ENCODE measurements at regions not wholly inside any gene's neighbourhood (a gene's known extent, or its start where the extent isn't known, plus 50 kb on each side); places are given as distances from the start of the nearest gene placed in this dataset.
"Not testable (repeated sequence)": the region's sequence is repeated elsewhere in the genome, so short reads cannot be mapped to it uniquely, and the experiment has no call there.

DNA sequence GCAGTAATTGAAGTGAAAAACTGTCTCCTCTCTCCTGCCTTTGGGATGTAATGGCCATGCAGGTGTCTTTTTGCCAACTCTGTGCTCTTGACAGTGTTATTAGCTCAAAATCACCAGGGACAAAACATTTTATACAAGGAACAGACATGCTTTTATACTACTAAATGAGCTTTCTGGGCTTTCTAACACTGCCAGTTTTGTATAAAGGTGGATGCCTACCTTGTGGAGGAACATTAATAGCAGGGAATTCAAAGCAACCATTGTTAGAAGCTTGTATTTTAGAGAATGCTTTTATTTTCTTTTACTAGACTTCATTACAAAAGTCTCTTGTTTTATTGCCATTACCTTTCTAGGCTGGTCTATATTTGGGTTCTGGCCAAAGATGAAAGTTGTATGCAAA is 54.7 kb upstream of the ARSJ start:
- no peak for DNase-seq (ENCODE audit: low read depth in 2 of 2)

DNA sequence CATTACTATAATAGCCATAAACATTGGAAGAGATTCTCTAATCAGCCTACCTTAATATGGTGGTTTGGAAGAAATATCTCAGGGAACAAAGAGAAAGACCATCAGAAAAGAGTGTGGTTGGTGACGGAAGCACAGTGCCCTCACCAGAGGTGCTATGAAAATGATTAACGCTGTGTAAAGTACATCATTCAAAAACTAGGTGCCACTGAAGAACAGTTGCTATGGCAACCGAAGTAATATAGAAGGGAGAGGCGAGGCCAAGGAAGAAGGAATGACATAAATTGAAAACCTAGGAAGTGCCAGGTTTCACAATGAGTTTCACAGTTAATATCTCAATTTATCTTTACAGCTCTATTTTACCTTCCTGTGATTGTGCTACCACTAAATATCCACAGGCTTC is 57.0 kb upstream of the ARSJ start:
- no peak for DNase-seq (ENCODE audit: low read depth in 2 of 2)

DNA sequence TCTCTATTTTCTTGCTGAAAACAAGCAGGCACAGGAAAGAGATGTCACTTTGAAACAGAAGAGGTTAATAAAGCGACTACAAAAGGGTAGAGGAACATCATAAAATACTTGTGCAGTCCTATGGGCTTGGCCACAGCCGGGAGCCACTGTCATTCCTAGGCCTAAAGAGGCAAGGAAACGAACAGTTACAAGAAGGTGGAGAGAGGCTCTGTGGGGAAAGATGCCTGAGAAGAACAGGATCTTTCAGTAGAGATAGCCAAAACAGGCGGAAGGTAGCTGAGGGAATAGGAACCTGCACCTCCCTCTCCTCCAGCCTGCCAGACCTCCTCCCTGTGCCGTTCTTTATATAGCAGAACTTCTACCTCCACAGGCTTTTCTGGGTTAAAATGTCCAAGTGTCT is 57.4 kb upstream of the ARSJ start:
- DNase-seq (ENCODE audit: low read depth in 2 of 2): no peak

DNA sequence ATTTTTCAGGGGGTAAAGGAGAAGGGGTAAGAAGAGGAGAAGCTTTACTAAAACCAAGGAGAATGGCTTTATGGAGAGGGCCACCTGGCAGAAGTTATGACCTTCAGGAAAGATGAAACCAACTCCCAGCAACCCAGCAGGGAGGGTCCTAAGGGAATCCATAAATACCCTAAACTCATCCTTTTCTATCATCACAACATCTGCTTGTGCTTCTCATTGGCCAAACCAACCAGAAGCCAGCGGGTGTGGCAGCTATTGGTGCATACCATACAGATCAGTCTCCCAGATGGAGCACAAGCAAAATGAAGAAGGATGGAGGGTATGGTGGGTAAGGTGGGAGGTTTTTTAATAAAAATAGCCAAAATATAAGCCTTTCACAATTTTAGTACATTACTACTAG is 58.5 kb upstream of the ARSJ start:
- DNase-seq (ENCODE audit: low read depth in 2 of 2): no peak

DNA sequence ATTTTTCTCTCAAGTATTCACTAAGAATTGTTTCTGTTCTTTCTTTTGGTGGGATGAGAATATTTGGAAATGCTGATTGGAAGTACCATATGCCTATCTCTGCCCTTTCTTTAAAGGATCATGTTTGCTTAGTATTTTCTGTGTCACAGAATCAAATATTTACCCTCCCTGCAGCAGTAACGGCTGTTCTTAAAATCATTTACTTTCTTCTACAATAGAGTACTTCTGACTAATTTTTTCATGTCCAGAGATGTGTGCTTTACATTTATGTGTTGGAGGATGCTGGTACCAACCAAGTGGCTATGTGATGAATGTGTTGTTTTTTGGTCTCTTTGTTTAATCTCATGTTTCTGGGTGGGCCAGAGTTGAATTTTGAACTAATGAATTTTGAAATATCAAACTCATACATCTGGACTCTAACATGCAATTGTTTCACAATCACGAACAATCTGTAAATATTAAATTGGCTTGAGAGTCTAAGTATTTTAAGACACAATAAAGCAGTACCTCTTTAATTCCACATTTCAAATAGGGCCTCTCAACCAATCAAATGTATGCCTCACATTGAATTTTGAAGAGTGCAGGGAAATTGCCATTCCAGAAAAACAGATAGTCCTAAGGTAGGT is 59.4 kb upstream of the ARSJ start:
- no peak for DNase-seq (ENCODE audit: low read depth in 2 of 2)

DNA sequence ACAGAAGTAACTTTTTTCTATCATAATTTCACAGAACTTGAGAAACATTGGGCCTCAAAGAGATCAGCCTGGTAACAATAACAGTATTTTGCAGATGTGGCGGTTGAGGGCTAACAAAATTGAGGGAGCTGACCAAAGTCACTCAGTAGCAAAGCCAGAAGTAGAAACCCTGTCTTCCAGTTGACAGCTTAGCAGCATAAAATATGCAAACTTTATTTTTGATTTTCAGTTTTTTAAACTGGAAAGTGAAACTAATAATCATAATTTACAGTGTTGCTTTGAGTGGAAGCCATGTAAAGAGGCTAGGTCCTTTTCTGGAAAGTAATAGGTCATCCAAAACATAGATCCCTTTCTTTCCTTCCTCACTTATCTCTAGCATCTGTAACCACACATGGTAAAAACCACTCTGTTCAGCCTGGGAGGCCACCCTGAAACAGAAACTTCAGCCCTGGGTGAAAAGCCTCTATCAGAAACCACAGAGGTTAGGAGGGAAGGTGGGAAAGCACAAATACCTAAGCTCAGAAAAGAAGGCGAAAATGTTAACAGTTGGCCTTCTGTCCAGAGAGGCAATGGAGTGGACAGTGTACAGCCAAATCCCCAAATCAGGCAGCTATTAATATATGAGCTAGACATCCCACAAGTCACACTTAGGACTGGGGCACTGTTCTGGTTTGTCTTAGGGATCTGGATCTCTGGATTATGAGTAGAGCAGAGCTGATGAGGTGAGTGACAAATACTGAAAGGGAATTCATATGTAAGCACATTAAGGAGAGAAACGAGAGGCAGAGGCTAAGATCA is 61.1 kb upstream of the ARSJ start:
- DNase-seq (ENCODE audit: low read depth in 2 of 2): no peak

DNA sequence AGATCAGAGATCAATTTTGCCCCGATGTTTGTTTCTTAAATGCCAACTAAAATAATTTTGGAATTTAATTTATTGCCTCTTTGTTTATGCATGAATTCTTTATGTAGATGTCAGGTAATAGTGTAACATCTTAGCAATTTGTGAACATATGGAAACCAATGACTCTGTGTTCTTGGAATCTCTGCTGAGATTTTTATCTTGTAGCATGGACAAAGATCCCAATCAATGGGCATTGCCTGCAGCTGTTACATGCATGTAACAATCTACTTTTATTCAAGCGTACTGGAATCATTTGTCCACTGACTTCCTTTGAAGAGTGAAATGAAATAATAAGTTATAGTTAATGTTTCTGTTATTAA is 61.6 kb upstream of the ARSJ start:
- no peak for DNase-seq (ENCODE audit: low read depth in 2 of 2)

DNA sequence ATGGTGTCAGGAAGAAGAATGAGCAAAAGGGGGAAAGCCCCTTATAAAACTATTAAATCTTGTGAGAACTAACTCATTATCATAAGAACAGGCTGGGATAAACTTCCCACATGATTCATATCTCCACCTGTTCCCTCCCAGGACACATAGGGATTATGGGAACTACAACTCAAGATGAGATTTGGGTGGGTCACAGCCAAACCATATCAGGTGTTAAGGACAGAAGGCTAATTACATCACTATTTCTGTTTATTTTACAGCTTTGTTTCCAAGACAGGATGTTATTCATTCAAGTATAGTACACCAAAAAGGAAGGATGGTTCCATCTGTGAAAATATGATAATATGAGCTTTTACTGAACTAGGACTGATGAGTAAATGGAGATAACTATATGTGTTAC is 63.7 kb upstream of the ARSJ start:
- no peak for DNase-seq (ENCODE audit: low read depth in 2 of 2)

DNA sequence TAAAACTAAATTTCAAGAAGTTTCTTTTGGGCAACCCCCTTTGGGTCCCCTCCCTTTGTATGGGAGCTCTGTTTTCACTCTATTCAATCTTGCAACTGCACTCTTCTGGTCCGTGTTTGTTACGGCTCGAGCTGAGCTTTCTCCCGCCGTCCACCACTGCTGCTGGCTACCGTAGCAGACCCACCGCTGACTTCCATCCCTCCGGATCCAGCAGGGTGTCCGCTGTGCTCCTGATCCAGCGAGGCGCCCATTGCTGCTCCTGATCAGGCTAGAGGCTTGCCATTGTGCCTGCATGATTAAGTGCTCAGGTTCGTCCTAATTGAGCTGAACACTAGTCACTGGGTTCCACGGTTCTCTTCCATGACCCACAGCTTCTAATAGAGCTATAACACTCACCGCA is 64.9 kb upstream of the ARSJ start:
- not testable (repeated sequence) for DNase-seq (ENCODE audit: low read depth in 2 of 2)

DNA sequence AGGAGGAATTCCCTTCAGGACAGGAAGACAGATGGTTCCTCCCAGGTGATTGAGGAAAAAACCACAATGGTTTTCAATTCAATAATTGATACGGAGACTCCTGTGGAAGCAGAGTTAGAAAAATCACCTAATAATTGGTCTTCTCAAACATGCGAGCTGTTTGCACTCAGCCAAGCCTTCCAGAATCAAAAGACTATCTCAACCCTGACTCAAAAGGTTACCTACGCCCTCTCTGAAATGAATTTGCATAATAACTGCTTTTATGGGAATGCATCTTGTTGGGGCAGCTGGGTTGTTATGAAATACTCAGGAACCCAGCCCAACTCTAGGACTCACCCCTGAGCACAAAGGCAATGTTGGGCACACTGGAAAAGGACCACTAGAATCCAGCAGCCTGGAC is 66.9 kb upstream of the ARSJ start:
- no peak for DNase-seq (ENCODE audit: low read depth in 2 of 2)

DNA sequence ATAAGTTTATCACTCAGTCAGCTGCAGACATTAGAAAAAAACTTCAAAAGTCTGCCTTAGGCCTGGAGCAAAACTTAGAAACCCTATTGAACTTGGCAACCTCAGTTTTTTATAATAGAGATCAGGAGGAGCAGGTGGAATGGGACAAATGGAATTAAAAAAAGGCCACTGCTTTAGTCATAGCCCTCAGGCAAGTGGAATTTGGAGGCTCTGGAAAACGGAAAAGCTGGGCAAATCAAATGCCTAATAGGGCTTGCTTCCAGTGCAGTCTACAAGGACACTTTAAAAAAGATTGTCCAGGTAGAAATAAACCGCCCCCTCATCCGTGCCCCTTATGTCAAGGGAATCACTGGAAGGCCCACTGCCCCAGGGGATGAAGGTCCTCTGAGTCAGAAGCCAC is 68.7 kb upstream of the ARSJ start:
- DNase-seq (ENCODE audit: low read depth in 2 of 2): not testable (repeated sequence)

DNA sequence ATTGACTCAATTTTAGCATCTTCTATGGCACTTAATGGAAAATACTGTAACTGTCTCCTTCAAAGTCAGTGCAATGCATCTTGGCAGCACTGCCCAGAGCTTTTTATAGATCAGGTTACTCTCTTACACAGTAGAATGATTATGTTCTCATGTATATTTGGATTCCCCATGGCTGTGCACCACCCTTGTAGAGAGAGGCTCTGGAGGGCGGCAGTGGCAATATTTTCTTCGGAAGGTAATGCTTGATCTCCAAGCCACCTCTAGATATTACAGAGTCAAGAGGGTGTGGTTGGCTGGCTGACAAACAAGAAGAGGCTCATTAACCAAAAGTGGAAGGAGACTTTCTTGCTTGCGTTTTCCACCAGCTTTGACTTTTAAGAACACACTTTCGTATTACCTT is 72.8 kb upstream of the ARSJ start:
- DNase-seq (ENCODE audit: low read depth in 2 of 2): no peak

DNA sequence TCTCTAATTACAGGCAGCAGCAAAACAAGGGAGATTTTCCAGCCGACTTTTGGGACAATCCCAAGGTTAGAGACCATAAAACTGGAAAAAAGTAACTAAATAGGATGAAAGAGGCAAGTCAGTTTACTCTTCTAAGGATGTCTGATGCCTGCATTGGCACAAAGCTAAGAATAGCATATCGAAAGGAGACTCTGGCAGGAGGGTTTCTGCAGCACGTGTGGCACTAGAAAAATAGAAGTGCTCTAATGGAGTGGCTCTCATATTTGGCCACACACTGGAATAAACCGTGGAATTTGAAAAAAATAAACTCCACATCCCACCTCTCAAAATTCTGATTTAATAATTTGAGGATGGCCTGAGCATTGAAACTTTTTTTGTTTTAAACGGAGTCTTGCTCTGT is 77.2 kb upstream of the ARSJ start:
- no peak for DNase-seq (ENCODE audit: low read depth in 2 of 2)

DNA sequence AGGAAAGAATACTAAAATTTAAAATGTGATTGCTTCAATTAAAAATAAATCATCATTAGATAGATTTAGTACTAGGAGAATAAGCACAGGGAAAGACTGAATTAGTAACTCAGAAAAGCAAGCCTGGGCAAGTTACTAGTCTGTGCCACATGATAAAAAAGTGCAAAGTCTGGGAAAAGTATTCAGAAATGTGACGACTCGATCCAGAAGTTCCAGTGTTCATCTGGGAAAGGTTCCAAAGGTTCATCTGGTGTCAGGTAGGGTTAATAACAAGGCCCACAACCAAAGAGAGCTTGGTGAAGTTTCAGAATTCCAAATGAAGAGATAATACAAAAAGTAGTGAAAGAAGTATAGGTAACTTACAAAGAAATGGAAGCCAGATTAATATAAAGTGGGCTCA is 78.3 kb upstream of the ARSJ start:
- DNase-seq (ENCODE audit: low read depth in 2 of 2): no peak

DNA sequence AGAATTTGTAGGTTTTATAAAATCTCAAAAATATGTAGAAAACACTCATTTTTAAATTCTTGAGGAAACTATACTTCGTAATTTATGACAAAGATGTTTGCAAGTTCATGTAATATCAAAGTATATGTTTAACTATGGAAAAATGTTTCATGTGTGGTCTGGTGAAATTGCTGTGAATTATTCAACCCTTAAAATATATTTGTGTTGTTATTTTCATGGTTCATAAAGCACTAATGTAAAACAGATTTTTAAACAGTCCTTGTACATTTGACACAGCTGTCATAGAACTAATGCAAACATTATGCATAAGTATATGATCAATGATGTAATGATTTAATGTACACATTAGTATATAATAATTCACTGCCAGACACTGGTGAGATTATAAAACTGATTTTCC is 83.1 kb upstream of the ARSJ start:
- no peak for DNase-seq (ENCODE audit: low read depth in 2 of 2)

DNA sequence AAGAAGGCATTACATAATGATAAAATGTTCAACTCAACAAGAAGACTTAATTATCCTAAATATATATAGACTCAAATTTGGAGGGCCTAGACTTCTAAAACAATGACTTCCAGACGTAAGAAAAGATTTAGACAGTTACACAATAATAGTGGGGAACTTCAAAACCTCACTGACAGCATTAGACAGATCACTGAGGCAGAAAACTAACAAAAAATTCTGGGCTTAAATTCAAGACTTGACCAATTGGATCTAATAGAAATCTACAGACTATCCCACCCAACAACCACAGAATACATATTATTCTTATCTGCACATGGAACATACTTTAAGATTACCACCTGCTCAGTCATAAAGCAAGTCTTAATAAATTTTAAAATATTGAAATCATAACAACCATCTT is 93.3 kb upstream of the ARSJ start:
- DNase-seq (ENCODE audit: low read depth in 2 of 2): no peak

DNA sequence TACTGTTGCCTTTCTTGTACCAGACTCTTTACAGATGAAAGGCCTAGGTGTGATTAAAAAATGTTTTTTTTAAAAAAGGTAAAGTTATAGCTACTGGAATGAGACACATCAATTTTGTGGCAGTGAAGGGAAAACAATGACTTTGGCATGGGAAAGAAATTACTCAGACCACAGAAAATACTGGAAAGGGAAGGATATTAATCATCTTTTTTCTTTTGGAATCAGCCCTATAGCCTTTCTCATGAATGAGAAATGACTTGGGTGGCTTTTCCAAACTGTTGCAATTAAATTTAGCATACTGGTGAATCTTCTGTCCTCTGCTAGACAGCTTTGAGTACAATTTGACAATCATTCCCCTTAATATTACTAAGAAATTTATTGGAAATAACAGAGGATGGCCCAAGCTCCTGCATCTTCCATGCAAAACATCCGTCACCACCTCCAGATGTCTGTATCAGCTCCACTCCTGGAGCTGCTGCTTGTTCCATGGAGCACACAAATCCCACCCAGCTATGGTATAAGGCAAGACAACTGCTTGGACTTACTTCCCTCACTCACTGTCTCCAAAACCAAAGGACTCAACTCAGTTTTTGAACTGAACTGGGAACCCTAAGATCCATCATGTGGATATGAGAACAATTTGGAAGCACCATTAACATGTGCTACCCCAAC is 97.6 kb upstream of the ARSJ start:
- no peak for DNase-seq (ENCODE audit: low read depth in 2 of 2)

DNA sequence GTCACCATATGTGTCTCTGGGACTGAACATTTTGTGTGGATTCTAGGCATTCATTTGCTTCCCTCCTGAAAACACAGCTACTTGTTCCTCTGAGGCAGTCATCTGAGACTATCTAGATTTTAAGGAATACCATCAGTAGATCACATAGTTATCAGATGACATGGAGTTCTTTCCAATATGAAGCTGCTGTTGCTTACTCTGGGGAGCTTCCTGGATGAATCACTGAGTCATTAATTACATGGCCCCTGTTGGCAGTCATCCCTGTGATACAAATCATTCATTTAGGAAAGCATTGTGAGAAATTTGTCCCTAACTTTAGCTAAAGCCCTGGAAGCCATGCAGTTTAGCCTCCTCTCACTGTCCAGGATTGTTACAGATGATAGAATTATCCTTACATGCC is 98.2 kb upstream of the ARSJ start:
- DNase-seq (ENCODE audit: low read depth in 2 of 2): no peak

DNA sequence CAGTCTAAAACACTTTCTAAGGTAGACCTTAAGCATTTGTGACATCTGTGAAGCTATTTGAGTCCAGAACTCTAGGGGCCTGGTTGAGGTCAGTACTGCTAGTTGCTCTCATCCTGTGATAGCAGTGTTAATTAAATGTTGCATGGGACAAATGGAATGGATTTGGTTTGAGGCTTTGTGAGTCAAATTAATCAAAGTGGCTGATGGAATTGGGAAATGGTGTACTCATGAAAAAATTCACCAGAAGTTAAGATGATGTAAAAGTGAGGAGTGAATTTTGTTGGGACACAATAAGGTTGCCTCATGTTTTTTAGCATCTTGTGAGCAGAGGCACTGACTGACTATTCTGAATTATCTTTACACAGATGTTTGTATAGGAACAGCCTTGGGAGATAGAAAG is 99.2 kb upstream of the ARSJ start:
- no peak for DNase-seq (ENCODE audit: low read depth in 2 of 2)

DNA sequence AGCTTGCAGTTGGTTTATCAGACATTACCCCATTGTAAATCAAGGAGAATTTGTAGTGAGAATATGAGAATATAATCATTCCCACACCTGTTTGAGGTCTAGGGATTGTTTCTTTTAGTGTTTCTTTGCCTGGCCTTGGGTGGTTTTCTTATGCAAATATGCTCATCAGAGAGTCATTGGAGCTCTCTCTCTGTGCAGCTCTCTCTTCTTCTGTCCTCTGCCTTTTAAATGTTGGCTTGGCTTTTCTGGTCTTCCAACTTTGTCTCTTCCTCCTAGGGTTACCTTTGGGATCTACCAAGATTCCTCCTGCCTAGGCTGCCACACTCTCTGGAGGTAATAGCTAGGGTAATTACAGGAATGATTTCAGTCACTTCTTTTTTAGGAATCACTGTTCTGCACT is 102.3 kb upstream of the ARSJ start:
- DNase-seq (ENCODE audit: low read depth in 2 of 2): no peak

DNA sequence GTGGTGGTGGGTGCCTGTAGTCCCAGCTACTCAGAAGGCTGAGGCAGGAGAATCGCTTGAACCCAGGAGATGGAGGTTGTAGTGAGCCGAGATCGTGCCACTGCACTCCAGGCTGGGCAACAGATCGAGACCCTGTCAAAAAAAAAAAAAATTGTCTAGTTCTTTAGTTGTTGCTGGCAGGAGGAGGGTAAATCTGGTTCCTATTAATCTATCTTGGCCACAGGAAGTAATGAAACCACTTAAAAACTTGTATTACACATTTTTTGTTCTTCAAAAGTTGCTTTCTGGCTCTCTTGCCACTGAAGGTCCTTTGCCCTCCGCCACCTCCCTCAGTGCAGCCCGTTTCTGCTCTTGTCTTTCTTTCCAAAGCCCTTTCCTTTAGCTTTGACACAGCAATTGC is 102.9 kb upstream of the ARSJ start:
- DNase-seq (ENCODE audit: low read depth in 2 of 2): no peak

DNA sequence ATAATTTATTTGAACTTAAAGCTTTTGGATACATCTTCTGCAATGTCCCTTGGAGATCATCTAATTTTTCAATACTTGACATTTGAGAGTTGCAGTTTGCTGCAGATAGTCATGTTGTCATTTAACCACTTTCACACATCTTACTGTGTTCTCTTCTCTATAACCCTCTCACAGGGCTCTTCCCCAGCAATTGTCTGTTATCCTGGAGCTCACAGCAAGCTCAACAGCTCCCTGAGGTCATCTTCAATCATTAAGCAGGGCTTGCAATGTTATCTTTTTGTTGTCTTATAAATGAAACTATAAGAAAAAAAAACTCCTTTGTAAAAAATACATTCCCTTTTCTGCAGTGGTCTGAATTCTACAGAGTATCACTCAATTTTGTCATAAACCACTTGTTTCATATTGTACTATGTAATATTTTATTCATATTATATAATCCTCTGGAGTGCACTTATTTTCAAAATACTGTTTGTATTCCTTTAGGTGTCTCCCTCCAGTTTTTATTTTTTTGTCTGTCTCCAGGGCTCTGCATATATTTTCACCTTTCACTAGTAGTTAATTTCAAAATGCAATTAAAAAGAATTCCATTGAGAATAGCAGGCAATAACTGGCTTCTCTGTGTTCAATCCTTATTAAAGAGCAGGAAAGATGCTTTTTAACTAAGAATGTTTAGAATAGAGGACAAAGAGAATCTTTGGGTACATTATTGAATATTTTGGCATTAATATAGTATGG is 106.3 kb upstream of the ARSJ start:
- no peak for DNase-seq (ENCODE audit: low read depth in 2 of 2)
